ENCODE measurements at regions not wholly inside any gene's neighbourhood (a gene's known extent, or its start where the extent isn't known, plus 50 kb on each side); places are given as distances from the start of the nearest gene placed in this dataset.

- H4K20me1 ChIP-seq (ENCODE audit: control insufficient read depth, insufficient read depth, low read length, poor library complexity, severe bottlenecking) = no peaks in the 10 kb centered on the region
- no peak overlapping the region for H3K27ac ChIP-seq (ENCODE audit: low read length in 2 of 2)
- Mint-ChIP-seq H3K27me3 (no peaks in the 10 kb centered on the region), H3K9me3 (ENCODE audit: insufficient read depth) (peaks cover 7% of the 10 kb centered on the region), H3K4me1 (no peaks in the 10 kb centered on the region), H3K4me3 (no peak overlapping the region), H3K27ac (no peak overlapping the region)
- no peak for ATAC-seq (ENCODE audit: low read depth)
- intact Hi-C loops (cut with micrococcal nuclease) = no loop called here
- H3K79me2 ChIP-seq (ENCODE audit: control insufficient read depth, insufficient read depth, low read length) = no peaks in the 10 kb centered on the region
- CTCF ChIA-PET = no interaction called here
- DNase-seq = no peak
- no peaks in the 10 kb centered on the region for H3K36me3 ChIP-seq (replicated peaks in 1 of 2; ENCODE audit: control extremely low read depth in 1 of 2, control insufficient read depth in 1 of 2, extremely low read depth in 1 of 2, insufficient read depth in 2 of 2, low read length in 1 of 2)
- H2AFZ ChIP-seq (ENCODE audit: insufficient read depth, low read depth, low read length, poor library complexity, severe bottlenecking) = no peak overlapping the region
- no peak overlapping the region for H3K4me2 ChIP-seq (replicated peaks; ENCODE audit: low read depth, low read length, poor library complexity, severe bottlenecking)
- TF ChIP-seq EZH2 (IDR thresholded peaks at IDR 0.05; ENCODE audit: borderline replicate concordance, insufficient read depth, low read depth, low read length, poor library complexity, severe bottlenecking) = no peak
- TF ChIP-seq, protein P1, sequence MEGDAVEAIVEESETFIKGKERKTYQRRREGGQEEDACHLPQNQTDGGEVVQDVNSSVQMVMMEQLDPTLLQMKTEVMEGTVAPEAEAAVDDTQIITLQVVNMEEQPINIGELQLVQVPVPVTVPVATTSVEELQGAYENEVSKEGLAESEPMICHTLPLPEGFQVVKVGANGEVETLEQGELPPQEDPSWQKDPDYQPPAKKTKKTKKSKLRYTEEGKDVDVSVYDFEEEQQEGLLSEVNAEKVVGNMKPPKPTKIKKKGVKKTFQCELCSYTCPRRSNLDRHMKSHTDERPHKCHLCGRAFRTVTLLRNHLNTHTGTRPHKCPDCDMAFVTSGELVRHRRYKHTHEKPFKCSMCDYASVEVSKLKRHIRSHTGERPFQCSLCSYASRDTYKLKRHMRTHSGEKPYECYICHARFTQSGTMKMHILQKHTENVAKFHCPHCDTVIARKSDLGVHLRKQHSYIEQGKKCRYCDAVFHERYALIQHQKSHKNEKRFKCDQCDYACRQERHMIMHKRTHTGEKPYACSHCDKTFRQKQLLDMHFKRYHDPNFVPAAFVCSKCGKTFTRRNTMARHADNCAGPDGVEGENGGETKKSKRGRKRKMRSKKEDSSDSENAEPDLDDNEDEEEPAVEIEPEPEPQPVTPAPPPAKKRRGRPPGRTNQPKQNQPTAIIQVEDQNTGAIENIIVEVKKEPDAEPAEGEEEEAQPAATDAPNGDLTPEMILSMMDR (IDR thresholded peaks at IDR 0.05) = no peak
- H3K27me3 ChIP-seq (replicated peaks in 1 of 4; ENCODE audit: control extremely low read depth in 1 of 4, control insufficient read depth in 3 of 4, insufficient read depth in 4 of 4, low read length in 3 of 4) = no peaks in the 10 kb centered on the region
- no peaks in the 10 kb centered on the region for H3K4me1 ChIP-seq (ENCODE audit: control insufficient read depth in 2 of 2, insufficient read depth in 2 of 2, low read length in 2 of 2)
- H3K9me3 ChIP-seq (ENCODE audit: control extremely low read depth in 1 of 3, control insufficient read depth in 2 of 3, insufficient read depth in 1 of 3, low read length in 2 of 3) = no peaks in the 10 kb centered on the region
- H3K9ac ChIP-seq (ENCODE audit: low read length) = no peak overlapping the region
- POLR2A ChIA-PET = no interaction called here
- H3K4me3 ChIP-seq (ENCODE audit: control extremely low read depth in 1 of 5, extremely low read depth in 1 of 5, insufficient read depth in 1 of 5, low read depth in 2 of 5, low read length in 4 of 5) = no peak overlapping the region
- WGBS (ENCODE audit: insufficient coverage) = 79% methylated on average over 4 of the region's 7 CpGs
Observed at GRCh38 chr5:4661836-4662235, 478.3 kb upstream of the ADAMTS16 start.

DNA sequence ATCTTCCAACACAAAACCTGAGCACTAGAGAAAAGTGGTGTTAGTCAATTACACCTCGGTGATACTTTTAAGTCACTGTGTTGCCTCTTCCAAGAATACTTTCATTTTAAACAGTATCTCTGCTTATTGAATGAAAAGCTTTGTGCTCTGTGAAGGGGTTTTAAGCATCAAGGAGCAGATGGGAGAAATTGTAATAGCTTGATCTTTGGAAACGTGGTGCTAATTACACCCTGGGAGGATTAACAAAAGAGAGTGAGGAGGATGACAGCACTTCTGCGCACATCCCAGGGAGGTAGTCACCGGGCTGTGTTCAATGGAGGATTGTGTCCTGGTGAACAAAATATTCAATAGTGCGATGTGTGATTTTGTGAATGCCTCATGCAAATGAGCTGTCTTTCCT lies 477.4 kb upstream of the ADAMTS16 start:
- TF ChIP-seq, protein P1 (IDR thresholded peaks at IDR 0.05) = no peak
- TF ChIP-seq EZH2 (IDR thresholded peaks at IDR 0.05; ENCODE audit: borderline replicate concordance, insufficient read depth, low read depth, low read length, poor library complexity, severe bottlenecking) = no peak
- WGBS (ENCODE audit: insufficient coverage) = 90% methylated on average over 4 of the region's 5 CpGs
- Mint-ChIP-seq H3K27me3 (no peaks in the 10 kb centered on the region), H3K27ac (no peak overlapping the region), H3K4me1 (no peaks in the 10 kb centered on the region), H3K4me3 (no peak overlapping the region), H3K9me3 (ENCODE audit: insufficient read depth) (peaks cover 7% of the 10 kb centered on the region)
- Histone ChIP-seq H3K9me3 (ENCODE audit: control extremely low read depth in 1 of 3, control insufficient read depth in 2 of 3, insufficient read depth in 1 of 3, low read length in 2 of 3) (no peaks in the 10 kb centered on the region), H2AFZ (ENCODE audit: insufficient read depth, low read depth, low read length, poor library complexity, severe bottlenecking) (no peak overlapping the region), H4K20me1 (ENCODE audit: control insufficient read depth, insufficient read depth, low read length, poor library complexity, severe bottlenecking) (no peaks in the 10 kb centered on the region), H3K79me2 (ENCODE audit: control insufficient read depth, insufficient read depth, low read length) (no peaks in the 10 kb centered on the region), H3K4me1 (ENCODE audit: control insufficient read depth in 2 of 2, insufficient read depth in 2 of 2, low read length in 2 of 2) (no peaks in the 10 kb centered on the region), H3K27ac (ENCODE audit: low read length in 2 of 2) (no peak overlapping the region), H3K4me2 (replicated peaks; ENCODE audit: low read depth, low read length, poor library complexity, severe bottlenecking) (no peak overlapping the region), H3K4me3 (ENCODE audit: control extremely low read depth in 1 of 5, extremely low read depth in 1 of 5, insufficient read depth in 1 of 5, low read depth in 2 of 5, low read length in 4 of 5) (no peak overlapping the region), H3K27me3 (replicated peaks in 1 of 4; ENCODE audit: control extremely low read depth in 1 of 4, control insufficient read depth in 3 of 4, insufficient read depth in 4 of 4, low read length in 3 of 4) (no peaks in the 10 kb centered on the region), H3K36me3 (replicated peaks in 1 of 2; ENCODE audit: control extremely low read depth in 1 of 2, control insufficient read depth in 1 of 2, extremely low read depth in 1 of 2, insufficient read depth in 2 of 2, low read length in 1 of 2) (no peaks in the 10 kb centered on the region), H3K9ac (ENCODE audit: low read length) (no peak overlapping the region)
- ATAC-seq (ENCODE audit: low read depth) (no peak), DNase-seq (no peak)
- intact Hi-C loops (cut with micrococcal nuclease) = no loop called here
- POLR2A ChIA-PET = no interaction called here
- CTCF ChIA-PET = no interaction called here
